WERI-Rb-1 (cell line): ENCODE measurements at regions not wholly inside any gene's neighbourhood (a gene's known extent, or its start where the extent isn't known, plus 50 kb on each side); places are given as distances from the start of the nearest gene placed in this dataset.
A peak's percentile ranks its signal among the peaks of the same experiment; 100 is the strongest.

Experiments
- DNase-seq: peaks from one replicate; pipeline ENCODE4 v3.0.0-alpha.2; 2020
- H3K27ac ChIP-seq: fragments of 250-450 bp; sonication (Bioruptor Pico); 2 replicates; pipeline ENCODE4 v1.5.1; 2020; ENCODE audit warnings: mild to moderate bottlenecking, moderate library complexity
- H3K27me3 ChIP-seq: fragments of 250-450 bp; sonication (Bioruptor Pico); 2 replicates; pipeline ENCODE4 v1.5.1; 2021; ENCODE audit warnings: mild to moderate bottlenecking, low read depth, moderate library complexity; ENCODE audit not compliant: insufficient read depth, severe bottlenecking
- H3K36me3 ChIP-seq: fragments of 250-450 bp; sonication (Bioruptor Pico); 2 replicates; pipeline ENCODE4 v1.5.1; 2020; ENCODE audit warnings: mild to moderate bottlenecking, moderate library complexity
- H3K4me3 ChIP-seq: 2 replicates; pipeline ENCODE4 v1.5.1; 2011; ENCODE audit warnings: low read depth, mild to moderate bottlenecking, control low read depth, low read length
- H3K9me3 ChIP-seq: fragments of 250-450 bp; sonication (Bioruptor Pico); 2 replicates; pipeline ENCODE4 v1.5.1; 2021; ENCODE audit warnings: mild to moderate bottlenecking, moderate library complexity; ENCODE audit not compliant: severe bottlenecking
- TF ChIP-seq, protein P1 (sequence below): IDR thresholded peaks from 2 replicates; pipeline ENCODE4 v1.5.1; 2011; ENCODE audit warnings: low read depth, mild to moderate bottlenecking, control low read depth, inconsistent platforms, low read length

- H3K36me3 ChIP-seq = no peaks in the 10 kb centered on the region
- H3K27me3 ChIP-seq = no peaks in the 10 kb centered on the region
- no peak overlapping the region for H3K27ac ChIP-seq
- H3K9me3 ChIP-seq = no peaks in the 10 kb centered on the region
- H3K4me3 ChIP-seq = no peak overlapping the region
- DNase-seq = no peak
- TF ChIP-seq, protein P1, sequence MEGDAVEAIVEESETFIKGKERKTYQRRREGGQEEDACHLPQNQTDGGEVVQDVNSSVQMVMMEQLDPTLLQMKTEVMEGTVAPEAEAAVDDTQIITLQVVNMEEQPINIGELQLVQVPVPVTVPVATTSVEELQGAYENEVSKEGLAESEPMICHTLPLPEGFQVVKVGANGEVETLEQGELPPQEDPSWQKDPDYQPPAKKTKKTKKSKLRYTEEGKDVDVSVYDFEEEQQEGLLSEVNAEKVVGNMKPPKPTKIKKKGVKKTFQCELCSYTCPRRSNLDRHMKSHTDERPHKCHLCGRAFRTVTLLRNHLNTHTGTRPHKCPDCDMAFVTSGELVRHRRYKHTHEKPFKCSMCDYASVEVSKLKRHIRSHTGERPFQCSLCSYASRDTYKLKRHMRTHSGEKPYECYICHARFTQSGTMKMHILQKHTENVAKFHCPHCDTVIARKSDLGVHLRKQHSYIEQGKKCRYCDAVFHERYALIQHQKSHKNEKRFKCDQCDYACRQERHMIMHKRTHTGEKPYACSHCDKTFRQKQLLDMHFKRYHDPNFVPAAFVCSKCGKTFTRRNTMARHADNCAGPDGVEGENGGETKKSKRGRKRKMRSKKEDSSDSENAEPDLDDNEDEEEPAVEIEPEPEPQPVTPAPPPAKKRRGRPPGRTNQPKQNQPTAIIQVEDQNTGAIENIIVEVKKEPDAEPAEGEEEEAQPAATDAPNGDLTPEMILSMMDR = no peak
These were observed 410.6 kb downstream of the GLRX3 start for GRCh38 chr10:130546841-130547240.

GRCh38 chr10:130547368-130547767 is 411.2 kb downstream of the GLRX3 start:
- H3K9me3 ChIP-seq = no peaks in the 10 kb centered on the region
- H3K27ac ChIP-seq = no peak overlapping the region
- peak; percentile 62 for DNase-seq
- TF ChIP-seq, protein P1 = peak; percentile 47; the same call in 1 of the 2 replicates
- H3K36me3 ChIP-seq = no peaks in the 10 kb centered on the region
- H3K4me3 ChIP-seq = no peak overlapping the region
- H3K27me3 ChIP-seq = no peaks in the 10 kb centered on the region

DNA sequence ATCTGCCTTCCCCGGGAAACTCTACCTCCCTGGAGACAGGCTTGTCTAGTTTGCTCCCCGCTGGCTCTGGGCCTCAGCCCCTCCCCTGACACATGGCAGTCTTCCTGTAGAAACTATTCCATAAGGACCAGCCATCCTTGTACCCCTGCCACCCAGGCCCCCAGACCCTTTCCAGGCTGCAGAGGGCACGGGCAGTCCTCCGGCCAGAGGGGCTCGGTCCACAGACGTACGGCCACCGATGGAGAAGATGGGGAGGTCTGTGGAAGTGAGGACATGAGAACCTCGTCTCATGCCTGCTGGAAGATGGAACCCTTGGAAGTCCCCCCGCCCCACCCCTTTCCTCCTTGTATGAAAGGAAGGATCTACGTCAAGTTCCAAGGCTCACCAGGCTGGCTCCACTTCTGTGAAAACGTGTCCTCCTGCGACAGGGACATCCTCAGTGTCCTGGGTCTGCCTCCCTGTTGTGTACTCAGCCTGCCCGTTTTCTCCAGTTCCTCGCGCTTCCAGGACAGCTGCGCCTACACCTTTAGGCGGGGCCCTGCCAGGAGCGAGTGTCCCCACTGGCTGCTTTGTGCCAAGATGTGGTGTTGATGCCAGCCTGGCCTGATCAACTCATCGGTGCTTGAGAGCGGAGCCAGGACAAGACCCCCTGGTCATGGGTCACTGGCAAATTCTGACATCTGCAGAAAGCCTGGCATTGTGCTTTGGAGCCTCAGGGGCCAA is 414.9 kb downstream of the GLRX3 start:
- H3K36me3 ChIP-seq = no peaks in the 10 kb centered on the region

GRCh38 chr10:130551676-130552075 is 415.5 kb downstream of the GLRX3 start:
- Histone ChIP-seq H3K27me3 (no peaks in the 10 kb centered on the region), H3K4me3 (no peak overlapping the region), H3K36me3 (no peaks in the 10 kb centered on the region), H3K27ac (no peak overlapping the region), H3K9me3 (no peaks in the 10 kb centered on the region)
- no peak for DNase-seq
- TF ChIP-seq, protein P1 = no peak

More for the DNA sequence above, 414.9 kb downstream of the GLRX3 start:
- Histone ChIP-seq H3K27ac (no peak overlapping the region), H3K4me3 (no peak overlapping the region), H3K9me3 (no peaks in the 10 kb centered on the region), H3K27me3 (no peaks in the 10 kb centered on the region)
- no peak for DNase-seq
- TF ChIP-seq, protein P1 = no peak

GRCh38 chr10:130553826-130554225 is 417.6 kb downstream of the GLRX3 start:
- no peaks in the 10 kb centered on the region for H3K9me3 ChIP-seq
- peak; percentile 66 for DNase-seq
- no peaks in the 10 kb centered on the region for H3K36me3 ChIP-seq
- H3K4me3 ChIP-seq = no peak overlapping the region; the same call in 1 of the 2 replicates
- TF ChIP-seq, protein P1 = no peak
- H3K27me3 ChIP-seq = no peaks in the 10 kb centered on the region
- peak overlapping the region; percentile 49 for H3K27ac ChIP-seq
